PC-3 (cell line): ENCODE measurements at regions not wholly inside any gene's neighbourhood (a gene's known extent, or its start where the extent isn't known, plus 50 kb on each side); places are given as distances from the start of the nearest gene placed in this dataset.

Source experiments
- EZH2 ChIP-seq: fragments of 300-600 bp; sonication (generic); IDR thresholded peaks from one replicate; pipeline ENCODE4 v1.6.1; 2017; ENCODE audit warnings: antibody characterized with exemption, mild to moderate bottlenecking, low read length; ENCODE audit not compliant: unreplicated experiment
- EZH2phosphoT487 ChIP-seq: fragments of 300-600 bp; sonication (generic); IDR thresholded peaks from 2 replicates; pipeline ENCODE4 v1.6.1; 2018; ENCODE audit warnings: mild to moderate bottlenecking, antibody characterized with exemption, low read length, borderline replicate concordance
- TF ChIP-seq, protein P1 (sequence below): fragments of 300-600 bp; sonication (generic); conservative IDR thresholded peaks from 2 replicates; pipeline ENCODE4 v1.5.1; 2017; ENCODE audit warnings: antibody characterized with exemption, low read depth, mild to moderate bottlenecking, low read length

DNA sequence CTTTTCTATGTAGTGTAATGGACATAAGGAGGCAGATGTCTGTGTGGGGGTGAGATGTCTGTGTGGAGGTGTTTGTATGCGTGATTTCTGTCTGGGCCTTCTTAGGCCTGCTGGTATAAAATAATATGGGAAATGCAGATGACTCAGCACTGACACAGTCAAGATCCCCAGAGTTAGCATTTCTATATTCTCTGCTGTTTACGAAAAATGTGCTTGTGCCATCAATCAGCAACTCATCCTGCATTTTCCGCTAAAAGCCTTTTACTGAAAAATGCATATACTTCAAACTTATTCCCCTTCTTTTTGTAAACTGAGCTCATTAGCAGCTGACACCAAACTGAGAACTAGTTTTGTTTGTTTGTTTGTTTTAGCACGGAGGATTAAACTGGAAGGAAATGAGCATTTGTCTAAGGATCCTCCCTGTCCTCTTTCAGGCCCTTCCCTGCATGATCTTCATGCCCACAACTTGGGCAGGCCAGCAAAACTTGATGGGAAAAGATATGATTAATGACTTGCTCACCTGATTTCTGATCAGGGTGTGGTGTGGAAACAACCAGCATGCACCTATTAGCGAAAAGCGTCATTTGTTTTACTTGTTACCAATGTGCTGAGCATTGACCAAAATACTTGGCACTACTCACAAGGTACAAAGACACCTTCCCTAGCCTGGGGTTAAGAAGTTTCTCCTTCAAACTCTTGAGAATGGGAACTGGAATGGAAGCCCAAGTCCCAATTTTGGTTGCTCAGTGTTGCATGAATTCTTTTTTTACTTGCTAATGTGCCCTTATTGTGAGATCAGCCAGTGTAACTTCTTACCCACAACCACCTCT lies 77.4 kb downstream of the NDUFS5 start:
- TF ChIP-seq, protein P1, sequence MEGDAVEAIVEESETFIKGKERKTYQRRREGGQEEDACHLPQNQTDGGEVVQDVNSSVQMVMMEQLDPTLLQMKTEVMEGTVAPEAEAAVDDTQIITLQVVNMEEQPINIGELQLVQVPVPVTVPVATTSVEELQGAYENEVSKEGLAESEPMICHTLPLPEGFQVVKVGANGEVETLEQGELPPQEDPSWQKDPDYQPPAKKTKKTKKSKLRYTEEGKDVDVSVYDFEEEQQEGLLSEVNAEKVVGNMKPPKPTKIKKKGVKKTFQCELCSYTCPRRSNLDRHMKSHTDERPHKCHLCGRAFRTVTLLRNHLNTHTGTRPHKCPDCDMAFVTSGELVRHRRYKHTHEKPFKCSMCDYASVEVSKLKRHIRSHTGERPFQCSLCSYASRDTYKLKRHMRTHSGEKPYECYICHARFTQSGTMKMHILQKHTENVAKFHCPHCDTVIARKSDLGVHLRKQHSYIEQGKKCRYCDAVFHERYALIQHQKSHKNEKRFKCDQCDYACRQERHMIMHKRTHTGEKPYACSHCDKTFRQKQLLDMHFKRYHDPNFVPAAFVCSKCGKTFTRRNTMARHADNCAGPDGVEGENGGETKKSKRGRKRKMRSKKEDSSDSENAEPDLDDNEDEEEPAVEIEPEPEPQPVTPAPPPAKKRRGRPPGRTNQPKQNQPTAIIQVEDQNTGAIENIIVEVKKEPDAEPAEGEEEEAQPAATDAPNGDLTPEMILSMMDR = no peak
- TF ChIP-seq EZH2phosphoT487 = no peak
- TF ChIP-seq EZH2 = no peak
